ENCODE measurements at regions not wholly inside any gene's neighbourhood (a gene's known extent, or its start where the extent isn't known, plus 50 kb on each side); places are given as distances from the start of the nearest gene placed in this dataset.
"Not testable (repeated sequence)": the region's sequence is repeated elsewhere in the genome, so short reads cannot be mapped to it uniquely, and the experiment has no call there.

DNA sequence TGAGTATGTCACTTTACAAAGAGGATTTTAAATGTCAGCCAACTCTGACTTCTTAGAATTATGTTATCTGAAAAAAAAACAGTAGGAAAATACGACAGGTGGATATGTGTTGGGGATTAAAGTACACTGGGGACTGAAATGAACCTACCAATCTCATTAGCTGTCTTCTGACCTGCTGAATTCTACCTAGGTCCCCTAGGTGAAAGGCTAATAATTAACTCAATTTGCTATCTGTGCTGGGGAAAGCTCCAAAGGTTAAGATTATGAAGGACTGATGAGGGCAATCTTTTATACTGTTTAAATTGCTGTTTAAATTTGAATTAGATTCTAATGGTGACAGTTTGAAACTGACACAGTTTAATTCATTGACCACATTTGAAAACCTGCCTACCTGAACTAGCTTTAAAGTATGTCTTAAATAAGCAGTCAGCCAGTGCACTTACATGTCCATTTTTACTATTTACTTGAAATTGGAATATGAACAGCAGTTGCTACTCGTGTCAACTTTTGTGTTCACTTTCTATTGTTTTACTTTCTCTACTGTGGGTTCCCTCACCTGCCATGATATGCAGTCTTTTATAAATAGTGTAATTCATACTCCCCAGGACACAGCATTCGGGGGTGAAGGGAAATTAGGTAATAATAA is 977.3 kb downstream of the C4orf33 start:
- DNase-seq (ENCODE audit: low spot score) = no peak

DNA sequence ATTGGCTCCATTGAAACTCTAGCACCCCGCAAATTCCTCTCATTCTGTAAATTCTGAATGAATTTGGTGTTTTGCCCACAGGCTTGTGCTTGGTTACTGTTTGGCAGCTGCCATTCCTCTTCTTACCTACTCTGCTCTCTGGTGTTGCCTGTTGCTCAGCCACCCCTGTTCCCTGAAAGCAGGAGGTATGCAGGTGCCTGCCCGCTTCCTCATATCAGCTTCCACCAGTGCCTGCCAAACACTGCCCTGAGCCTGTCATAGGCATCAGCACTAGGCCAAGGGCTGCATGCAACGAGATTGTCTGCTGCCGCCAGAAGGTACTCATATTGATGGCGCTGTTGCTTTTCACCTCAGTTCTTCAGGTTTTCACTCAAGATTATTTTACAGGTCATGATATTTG is 978.1 kb downstream of the C4orf33 start:
- DNase-seq (ENCODE audit: low spot score) = no peak

DNA sequence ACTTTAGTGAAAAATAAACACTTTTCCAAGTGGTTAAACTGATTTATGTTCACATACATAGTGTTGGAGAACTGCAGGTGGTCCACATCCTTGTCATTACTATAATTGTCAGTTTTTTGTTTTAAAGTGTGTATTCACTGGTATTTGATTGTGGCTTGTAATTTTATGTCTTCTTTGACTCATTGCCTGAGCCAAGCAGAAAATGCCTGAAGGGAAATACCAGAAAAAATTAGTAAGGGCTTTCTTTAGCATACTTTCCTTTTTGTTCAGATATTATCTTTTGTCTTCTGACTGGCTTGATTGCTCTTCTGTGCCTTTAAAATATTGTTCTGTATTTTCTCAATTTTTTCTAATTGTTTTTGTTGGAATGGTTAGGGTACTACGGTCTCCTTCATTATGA is 981.3 kb downstream of the C4orf33 start:
- DNase-seq (ENCODE audit: low spot score) = no peak

DNA sequence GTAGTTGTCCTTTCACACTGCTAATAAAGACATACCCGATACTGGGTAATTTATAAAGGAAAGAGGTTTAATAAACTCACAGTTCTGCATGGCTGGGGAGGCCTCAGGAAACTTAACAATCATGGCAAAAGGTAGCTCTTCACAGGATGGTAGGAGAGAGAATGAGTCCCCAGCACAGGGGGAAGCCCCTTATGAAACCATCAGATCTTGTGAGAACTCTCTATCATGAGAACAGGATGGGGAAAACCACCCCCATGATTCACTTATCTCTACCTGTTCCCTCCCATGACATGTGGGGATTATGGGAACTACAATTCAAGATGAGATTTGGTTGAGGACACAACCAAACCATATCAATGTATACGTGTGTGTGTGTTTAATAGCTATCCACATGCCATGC is 983.1 kb downstream of the C4orf33 start:
- not testable (repeated sequence) for DNase-seq (ENCODE audit: low spot score)

DNA sequence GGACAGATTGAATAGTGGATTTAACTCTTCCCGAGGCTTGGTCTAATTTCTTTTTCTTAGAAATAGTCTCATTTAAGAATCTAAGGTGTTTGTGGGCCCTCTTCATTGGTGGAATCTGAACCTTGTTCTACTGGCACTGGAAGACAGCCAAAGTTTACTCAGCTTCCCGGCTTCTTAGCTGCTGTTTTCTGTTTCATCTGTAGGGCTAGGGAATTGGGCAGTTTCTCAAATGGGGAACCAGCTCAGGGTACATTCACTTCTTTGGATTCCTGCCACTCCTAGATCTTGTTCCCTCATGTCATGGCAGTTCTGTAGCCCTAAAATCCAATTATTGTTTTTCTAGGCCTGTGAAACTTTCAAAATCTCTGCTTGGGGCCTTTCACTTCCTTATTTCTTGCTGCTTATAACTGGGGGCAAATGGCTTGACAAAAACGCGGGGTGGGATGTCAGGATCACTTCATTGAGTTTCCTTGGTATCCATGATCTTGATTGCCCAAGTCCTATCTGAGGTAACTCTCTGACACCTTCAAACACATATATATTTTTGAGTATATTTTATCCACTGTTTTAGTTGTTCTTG is 985.0 kb downstream of the C4orf33 start:
- no peak for DNase-seq (ENCODE audit: low spot score)

DNA sequence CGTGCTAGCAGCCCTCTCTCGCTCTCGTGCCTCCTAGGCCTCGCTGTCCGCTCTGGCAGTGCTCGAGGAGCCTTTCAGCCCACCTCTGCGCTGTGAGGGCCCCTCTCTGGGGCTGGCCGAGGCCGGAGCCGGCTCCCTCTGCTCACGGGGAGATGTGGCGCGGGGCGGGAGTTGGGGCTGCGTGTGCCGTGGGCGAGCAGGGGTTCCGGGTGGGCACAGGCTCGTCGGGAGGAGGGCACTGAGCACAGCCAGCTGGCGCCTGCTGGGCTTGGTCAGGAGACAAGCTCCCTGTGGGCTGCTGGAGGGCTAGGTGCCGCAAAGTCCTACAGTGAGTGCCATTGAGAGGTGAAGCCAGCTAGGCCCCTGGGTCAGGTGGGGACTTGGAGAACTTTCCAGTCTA is 994.5 kb downstream of the C4orf33 start:
- DNase-seq (ENCODE audit: low spot score) = no peak

DNA sequence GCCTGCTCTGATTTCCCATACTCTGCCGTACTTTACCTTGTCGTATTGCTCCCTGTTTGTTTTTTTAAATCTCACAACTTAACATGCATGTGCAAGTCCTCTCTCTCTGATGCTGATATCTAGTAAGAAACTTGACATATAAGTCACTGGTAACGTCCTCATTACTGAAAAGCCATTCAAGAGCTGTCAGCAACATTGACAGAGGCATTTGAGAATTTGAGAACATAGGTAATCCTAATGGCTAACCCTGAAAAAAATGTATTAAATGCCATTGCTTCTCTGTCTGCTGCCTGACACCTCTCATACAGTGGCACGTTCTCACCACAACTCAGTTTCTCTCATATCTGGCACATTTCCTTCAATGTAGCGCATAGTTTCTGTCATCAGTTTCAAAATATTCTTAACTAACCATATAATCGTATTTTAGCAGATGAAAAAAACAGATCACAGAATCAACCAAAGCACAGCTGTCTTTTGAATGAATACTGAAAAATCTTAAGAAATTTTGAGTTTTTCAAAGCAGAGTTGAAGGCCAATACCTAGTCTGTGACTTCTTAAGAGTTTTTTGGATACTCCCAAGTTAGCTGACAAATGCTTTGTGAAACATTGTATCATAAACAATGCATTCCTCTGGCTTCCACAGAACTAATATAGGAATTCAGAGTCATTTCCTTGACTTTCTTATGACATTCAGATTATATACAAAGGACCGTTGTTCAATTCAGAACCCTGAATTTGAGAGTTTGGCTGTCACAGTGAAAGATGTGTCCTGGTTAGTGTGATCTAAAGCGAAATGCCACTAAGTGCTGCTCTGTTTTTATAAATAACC is 996.4 kb downstream of the C4orf33 start:
- DNase-seq (ENCODE audit: low spot score) = no peak

DNA sequence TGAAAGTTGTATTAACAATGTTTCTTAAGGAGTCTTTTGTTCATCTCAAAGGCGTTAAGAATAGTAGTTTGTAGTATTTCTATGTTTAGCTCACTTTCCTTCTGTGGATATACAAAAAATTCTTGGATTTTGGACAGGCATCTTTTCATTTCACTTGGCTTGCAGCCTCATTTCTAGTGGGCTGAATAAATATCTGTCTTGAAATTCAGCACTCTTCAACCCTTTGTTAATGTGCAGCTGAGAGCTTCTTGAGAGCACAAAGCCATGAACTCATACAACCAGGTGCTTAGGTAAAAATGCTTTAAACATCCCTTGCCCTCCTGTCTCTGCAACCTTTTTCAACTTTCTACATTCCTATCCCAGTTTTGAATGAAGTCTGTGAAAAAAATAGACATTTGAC is 1003.2 kb downstream of the C4orf33 start:
- no peak for DNase-seq (ENCODE audit: low spot score)

DNA sequence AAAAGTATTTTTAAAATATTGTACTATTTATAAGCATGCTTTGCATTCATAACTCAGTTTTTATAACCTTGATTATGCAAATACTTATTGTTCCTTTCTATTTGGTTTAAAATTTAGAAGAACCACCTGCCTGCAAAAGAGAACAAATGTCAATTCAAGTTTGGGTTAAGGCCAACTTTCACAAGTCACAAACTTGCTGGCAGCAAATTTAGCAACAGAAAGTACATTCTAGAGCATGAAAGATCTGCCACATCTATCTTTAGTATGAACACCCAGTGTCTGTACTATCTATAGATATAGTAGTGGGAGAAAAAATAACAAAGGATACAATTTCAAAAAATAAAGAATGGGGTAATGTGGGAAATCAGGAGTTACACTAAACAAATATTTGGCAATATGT is 1014.2 kb downstream of the C4orf33 start:
- no peak for DNase-seq (ENCODE audit: low spot score)

DNA sequence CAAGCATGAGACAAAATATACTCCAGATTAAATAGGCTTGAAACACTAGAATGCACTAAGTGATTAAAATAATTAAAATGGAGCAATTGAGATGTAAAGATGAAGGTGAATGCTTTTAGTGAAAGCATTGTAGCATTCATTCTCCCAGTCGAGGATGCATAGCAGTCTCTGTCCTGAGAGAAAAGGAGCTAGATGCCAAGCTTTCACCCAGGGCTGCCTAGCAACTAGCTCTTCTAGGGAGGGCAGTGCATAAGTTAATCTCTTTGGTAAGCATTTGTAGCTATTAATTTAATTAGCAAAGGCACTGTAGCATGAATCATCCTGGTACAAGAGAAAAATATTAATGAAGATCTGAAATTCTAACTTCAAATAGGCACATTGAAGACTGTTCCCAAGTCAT is 1014.8 kb downstream of the C4orf33 start:
- no peak for DNase-seq (ENCODE audit: low spot score)

DNA sequence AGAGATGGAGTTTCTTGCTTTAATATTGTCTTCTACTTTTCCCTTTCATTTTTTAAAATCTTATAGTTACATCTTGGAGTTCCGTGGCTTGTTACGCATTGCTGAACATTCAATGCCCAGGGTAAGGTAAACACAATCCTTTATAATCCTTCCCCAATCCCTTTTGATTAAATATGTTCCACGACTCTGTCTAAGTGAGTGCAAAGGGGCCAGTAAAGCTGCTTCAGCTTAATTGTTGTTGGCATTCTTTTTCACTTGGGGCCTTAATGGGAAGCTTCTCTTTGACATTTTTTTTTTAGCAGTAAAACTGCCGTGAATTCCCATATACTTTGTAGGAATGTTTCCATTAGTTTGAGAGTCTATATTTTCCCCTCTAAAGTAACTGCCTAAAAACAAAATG is 1028.1 kb downstream of the C4orf33 start:
- DNase-seq (ENCODE audit: low spot score) = no peak

DNA sequence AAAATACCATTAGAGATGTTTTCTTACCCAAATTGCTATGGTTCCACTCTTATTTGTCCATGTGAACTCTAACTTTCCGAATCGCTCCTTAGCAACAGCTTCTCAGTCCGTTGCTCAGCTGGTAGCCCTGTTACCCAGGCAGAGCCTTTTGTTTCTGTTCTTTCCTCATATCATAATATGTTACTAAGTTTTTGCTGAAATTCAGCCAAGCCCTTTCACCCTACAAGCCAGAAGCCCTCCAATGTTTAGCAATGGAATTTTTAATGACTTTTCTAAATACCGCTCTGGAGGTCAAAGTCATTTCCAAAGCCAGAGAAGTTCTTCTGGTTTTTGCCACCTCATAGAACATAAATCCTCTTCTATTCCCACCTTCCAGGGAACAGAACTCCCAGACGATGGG is 1029.5 kb downstream of the C4orf33 start:
- no peak for DNase-seq (ENCODE audit: low spot score)

DNA sequence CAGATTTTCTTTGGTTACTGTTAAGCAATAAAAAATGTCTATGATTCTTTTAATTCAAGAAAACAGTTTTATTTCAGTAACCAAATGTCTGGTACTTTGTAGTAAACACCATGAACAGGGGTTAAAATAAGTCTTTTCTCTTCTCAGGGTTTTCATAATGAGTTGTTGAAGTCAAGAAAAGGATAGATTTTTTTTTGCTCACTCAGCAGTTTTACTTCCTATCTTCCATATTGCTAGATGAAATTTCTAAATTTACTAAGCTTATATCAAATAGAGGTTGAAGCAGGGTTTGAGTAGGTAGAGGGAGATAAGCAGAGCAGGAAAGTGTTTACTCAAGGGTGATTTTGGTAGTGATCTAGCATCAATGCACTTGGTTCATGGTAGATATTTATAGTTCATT is 1031.3 kb downstream of the C4orf33 start:
- no peak for DNase-seq (ENCODE audit: low spot score)

DNA sequence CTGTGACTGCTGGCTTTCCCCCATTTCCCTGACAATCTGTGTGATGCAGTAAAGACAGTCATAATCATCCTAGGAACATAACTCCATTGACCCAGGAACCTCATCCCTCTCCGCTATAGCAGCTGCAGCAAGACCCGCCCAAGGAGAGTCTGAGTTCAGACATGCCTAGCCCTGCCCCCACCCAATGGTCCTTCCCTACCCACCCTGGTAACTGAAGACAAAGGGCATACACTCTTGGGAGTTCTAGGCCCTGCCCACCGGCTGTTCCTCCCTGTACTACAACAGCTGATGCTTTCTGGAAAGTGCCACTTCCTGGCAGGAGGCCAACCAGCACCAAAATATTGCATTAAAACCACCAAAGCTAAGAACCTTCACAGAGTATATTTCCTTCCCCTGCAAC is 1035.6 kb downstream of the C4orf33 start:
- DNase-seq (ENCODE audit: low spot score) = no peak

DNA sequence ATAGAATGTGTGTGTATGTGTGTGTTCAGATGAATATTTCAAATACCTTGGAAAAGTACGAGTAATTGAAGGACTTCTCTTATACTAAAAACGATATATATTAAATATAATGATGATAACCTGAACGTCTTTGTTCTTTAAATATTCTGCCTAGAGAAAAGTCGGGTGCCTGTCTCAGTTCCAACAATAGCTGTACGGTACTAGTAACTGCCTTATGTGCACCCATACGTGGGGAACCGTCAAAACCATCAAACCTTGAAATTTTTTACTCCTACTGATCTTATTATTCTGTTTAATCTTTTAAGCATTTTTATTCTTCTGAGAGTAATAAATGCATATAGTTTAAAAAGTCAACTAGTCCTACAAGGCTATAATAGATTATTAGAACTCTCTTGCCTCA is 1045.7 kb downstream of the C4orf33 start:
- DNase-seq (ENCODE audit: low spot score) = no peak

DNA sequence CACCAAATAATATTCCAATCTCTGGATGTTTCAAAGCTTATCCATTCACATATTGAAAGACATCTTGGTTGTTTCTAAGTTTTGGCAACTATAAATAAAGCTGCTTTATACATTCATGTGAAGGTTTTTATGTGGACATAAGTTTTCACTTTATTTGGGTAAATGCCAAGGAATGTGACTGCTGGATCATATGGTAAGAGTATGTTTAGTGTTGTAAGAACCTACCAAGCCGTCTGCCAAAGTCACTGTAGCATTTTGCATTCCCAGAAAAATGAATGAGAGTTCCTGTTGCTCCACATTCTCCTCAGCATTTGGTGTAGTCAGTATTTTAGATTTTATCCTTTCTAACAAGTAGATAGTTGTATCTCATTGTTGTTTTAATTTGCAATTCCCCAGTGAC is 1047.7 kb downstream of the C4orf33 start:
- DNase-seq (ENCODE audit: low spot score) = no peak

DNA sequence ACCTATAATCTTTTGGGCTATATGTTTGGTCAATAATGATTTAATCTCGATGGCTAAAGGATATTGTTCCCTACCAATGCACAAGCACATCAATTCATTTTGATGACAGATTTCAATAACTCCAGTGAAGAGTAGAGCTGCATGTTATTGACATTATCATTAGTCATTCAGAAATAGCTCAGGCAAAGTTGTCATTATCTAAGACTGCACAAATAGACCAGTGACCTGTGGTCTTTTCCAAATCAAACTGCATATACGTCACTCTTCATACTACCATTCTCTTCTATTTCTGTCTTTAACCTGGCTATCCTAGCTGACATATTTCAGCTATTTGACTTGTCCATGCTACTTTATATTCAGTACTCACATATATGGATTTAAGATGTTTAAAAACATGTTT is 1050.8 kb downstream of the C4orf33 start:
- no peak for DNase-seq (ENCODE audit: low spot score)

DNA sequence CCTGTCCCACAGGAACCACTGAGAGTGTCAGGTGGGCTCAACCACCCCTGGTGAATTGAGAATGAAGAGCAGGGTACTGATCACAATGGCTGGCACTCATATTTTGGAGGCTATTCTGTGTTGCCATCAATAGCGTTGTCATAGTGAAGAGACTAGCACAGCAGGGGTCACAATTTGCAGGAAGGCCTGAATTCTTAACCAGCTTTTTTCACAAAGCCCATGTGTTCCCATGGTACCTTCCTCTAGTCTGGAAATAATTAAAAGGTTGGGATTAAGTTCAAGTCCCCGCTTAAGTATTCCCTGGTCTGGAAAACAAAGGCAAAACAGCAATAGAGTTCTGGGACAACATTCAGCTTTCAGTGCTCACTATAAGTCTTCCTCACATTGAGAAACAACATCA is 1051.7 kb downstream of the C4orf33 start:
- no peak for DNase-seq (ENCODE audit: low spot score)

DNA sequence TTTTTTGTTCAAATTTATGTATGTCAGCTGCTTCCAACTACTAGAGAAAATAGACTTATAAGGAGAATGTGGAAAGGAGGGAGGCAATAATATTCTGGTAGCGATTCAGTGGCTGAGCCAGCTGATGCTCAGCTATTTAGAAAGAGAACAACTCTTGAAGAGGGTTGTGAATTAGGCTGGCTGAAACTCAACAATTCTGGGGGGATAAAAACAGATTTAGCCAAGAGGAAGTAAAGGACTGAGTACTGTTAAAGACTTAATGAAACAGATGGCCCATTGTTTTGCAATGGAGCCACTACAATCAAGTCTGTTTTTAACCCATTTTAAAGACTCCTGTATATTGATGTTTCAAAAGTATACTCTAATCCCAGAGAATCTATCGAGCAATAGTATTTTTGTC is 1058.9 kb downstream of the C4orf33 start:
- no peak for DNase-seq (ENCODE audit: low spot score)

DNA sequence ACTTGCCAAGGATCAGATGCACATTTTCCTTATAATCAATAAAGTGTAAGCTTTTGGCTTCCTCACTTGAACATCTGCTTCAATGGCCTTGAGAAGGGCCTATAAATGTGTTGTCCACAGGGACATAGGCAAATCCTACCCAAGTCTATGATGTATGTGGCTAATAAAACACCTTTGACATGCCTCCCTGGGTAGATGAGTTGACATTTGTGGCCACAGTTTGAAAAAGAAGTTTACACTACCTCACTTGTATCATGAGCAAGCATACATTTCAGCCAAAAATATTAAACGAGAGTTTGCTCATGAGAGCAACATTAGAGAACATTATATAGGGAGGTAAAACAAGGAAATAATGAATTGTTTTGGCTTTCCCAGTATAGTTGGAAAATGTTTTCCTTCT is 1067.7 kb downstream of the C4orf33 start:
- DNase-seq (ENCODE audit: low spot score) = no peak

DNA sequence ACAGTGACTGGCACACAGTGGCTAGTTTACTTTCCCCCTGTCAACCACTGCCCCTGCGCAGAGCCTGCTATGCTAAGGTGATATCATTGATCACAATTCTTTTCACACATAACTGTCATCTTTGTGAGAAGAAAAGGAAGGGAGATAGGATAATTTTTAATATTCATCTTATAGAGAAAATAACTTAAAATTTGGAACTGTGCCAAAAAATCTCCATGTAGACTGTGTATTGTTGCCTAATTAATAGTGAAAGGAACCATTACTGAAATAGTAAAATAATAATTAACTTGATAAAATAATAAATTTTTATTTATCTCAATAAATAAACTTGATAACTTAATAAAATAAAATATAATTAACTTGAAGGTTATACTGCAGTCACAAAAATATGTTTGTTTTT is 1069.4 kb downstream of the C4orf33 start:
- DNase-seq (ENCODE audit: low spot score) = no peak

DNA sequence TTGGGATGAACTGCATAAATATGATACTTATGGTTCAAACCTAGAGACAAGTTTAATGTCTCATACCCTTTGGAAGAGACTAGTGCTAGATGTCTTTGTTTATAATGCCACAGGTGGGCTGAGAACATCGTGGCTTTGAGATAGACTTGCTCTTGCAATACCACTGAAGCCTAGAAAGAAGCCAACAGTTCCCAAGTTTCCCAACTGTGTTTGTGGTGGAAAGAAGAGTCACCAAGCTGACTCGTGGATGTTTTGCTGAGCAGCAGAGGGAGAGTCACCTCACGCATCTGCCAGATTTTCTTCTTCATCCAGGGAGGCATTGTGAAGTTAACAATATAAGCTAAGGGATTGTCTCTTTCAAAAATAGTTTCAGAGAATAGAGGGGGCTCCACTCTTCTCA is 1076.2 kb downstream of the C4orf33 start:
- no peak for DNase-seq (ENCODE audit: low spot score)

DNA sequence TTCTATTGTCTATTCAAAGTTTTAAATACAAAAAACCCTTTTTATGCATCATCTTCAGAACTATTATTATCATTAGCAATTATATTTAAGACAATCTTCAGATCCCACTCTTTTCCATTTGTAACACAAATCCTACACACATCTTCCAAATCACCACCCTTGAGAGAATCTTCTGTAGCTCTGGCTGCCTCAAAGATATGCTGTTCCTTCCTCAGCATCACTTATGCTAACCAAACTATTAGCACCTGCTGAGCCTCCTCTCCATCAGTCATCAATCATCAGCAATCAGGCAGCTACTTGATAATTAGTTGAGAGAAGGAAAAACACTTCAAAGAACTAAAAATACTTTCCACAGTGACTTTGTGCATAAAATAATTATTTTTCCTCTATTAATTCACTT is 1082.2 kb downstream of the C4orf33 start:
- DNase-seq (ENCODE audit: low spot score) = no peak

DNA sequence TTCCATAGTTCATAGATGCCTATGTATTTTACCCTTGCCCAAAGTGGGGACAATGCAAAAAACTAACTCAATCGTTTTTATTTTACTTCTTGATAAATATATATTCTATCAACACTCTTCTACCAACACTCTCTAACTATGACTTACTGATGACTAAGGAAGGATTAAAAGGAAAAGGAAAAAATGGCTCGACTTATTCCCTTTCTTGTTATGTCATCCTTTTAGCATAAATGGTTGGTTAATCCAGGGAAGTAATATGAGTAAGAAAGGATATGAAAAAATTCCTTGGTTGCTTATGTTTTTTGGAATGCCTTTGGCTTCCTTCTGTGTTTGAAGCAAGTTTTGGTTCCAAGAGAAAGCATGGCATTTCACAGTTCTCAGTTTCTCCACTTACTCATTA is 1087.1 kb downstream of the C4orf33 start:
- DNase-seq (ENCODE audit: low spot score) = no peak

All from HuH-7 (cell line).